GM21526 (cell line): ENCODE measurements at regions not wholly inside any gene's neighbourhood (a gene's known extent, or its start where the extent isn't known, plus 50 kb on each side); places are given as distances from the start of the nearest gene placed in this dataset.
"Not testable (repeated sequence)": the region's sequence is repeated elsewhere in the genome, so short reads cannot be mapped to it uniquely, and the experiment has no call there.

ENCODE experiments used
- ATAC-seq: cut with Tn5 transposase; IDR thresholded peaks from one replicate; pipeline ENCODE4 v1.9.1; 2021; ENCODE audit warnings: moderate library complexity; ENCODE audit not compliant: unreplicated experiment, low FRiP score

DNA sequence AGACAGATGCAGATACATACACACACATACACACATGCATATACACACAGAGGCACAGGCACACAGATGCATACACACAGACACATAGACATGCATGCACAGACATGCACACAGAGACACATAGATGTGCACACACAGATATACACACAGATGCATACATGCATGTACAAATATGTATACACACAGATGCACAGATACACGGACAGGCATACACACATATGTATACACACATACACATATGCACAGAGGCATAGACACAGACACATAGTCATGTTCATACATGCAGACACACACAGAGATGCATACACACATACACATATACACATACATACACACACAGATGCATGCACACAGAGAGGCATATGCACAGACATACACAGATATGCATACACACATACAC lies 437.3 kb upstream of the SMIM21 start:
- ATAC-seq: no peak

DNA sequence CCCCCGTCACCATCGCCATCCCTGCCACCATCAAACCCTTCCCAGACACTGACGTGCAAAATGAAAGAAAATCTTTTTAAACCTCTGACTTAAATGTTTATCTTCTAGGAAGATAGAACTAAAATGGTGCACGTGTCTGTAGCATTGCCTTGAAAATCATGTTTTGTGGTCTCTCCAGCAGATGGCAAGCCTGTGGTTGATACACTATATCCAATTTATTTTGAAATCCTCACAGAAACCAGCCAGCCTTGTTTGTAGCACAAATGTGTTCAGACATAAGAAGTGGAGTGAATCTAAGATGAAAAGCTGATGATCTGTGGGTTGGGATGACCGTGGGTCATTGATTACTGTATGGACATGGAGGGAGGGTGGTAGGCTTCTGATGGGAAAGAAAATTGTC lies 436.2 kb upstream of the SMIM21 start:
- no peak for ATAC-seq

DNA sequence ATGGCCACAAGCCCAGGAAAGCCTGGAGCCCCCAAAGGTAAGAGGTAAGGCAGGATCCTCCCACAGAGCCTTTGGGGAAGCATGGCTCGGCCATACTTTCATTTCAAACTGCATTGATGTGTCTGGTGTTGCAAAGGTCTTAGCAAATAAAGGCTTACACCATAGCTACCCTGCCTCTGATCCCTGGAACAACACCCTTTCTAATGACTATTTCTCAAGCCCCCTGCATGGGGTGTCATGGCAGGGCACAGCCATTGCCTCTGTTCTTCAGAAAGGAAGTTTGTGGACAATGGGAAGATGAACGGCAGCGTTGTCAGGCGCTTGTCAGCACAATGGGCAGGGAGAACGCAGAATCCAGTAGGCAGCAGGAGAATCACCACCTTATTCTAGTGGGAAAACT lies 435.0 kb upstream of the SMIM21 start:
- ATAC-seq: no peak

DNA sequence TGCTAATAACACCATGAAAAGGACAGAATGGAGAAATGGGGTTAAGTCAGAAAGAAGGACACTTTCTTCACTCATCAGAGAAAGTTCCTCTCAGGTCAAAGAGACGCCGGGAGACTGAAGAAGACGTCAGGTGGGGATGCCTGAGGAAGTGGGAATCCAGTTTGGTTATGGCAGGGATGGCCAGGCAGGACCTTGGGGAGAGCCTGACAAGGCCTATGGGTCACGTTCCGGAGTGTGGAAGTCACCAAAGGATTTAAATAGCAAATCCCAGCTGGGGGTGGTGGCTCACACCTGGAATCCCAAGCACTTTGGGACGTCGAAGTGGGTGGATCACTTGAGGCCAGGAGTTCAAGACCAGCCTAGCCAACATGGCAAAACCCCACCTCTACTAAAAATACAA lies 432.7 kb upstream of the SMIM21 start:
- ATAC-seq: no peak

DNA sequence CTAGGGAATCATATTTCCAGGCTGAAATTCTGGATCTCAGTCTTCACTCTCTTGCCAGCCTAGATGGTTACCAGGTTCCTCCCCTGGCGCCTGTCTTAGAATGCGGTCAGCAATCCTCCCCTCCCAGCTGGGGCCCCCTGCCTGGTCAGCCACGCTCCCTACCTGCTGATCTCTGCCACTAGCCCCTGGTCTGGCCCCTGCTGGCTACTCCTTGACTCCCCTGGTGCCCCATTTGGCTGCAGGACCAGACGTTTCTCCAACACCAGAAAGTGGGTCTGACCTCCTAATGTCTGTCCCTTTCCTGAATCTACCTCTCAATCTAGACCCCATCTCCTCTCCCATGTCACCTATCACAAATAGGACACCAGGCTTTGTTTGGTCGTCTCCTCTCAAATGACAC lies 432.0 kb upstream of the SMIM21 start:
- no peak for ATAC-seq

DNA sequence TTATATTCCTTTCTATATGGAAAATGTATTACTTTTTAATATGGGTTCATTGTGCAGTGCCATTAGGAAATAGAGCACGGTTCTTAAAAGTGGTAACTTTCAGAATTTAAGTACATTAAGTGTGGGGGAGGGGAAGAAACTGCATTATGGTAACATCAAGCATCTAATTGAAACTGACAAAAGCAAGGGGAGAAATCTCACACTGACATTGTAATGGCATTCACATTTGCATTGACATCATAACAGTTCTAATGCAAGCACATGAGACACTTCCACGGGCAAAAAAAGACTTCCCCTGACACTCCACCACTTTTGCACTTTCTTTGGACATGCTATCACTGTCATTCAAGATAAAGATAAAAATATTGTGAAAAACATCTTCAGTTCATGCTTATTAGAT lies 431.3 kb upstream of the SMIM21 start:
- ATAC-seq: no peak

DNA sequence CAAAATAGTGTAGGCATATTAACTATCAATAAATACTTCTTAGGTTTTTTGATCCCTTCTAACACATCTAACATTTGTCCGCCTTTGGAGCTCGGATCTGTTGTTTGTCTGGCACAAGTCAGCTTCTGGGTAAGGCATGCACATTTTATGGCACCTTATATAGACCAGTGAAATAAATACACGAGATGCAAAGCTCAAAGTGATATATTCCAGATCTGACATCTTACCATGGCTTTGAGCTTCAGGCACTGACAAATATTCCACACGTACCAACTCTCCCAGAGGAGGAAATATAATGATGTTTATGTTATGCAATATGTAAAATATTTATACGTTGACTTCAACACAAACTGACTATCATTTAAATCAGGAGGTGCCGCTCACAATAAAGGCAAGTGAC lies 430.1 kb upstream of the SMIM21 start:
- ATAC-seq: no peak

DNA sequence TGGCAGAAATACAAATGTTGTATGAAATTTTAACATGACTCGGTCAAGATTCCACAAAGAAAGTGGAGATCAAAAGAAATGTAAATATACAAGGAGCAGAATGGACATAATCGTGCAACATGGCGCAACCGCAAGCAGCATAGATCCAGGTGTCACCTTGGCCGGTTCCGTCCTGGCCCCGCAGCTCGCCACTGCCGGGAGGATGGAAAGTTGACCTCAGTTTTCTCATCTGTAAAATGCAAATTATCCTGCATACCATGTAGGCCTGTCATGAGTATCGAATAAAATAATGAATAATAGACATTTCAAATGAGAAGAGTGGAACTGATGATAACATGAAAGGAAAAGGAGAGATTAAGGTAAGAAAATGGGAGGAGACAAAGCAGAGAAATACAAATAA lies 427.3 kb upstream of the SMIM21 start:
- no peak for ATAC-seq

DNA sequence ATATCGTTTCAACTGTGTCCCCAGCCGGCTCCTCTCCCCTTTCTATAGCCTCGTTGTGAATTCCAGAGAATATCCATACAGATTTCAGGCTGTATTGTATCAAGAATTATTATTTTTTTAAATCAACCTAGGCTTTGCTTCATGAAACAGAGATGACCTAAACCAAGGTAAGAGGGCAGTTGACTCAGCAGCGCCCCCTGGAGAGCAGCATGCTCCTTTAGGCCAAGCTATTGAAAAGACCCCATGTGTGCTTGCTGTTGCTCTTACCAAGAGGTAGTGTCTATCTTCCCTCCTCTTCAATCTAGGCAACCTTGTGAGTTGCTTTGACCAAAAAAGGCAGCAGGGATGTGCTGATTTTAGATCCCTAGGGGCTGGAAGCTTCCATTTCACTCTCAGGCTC lies 426.7 kb upstream of the SMIM21 start:
- no peak for ATAC-seq

DNA sequence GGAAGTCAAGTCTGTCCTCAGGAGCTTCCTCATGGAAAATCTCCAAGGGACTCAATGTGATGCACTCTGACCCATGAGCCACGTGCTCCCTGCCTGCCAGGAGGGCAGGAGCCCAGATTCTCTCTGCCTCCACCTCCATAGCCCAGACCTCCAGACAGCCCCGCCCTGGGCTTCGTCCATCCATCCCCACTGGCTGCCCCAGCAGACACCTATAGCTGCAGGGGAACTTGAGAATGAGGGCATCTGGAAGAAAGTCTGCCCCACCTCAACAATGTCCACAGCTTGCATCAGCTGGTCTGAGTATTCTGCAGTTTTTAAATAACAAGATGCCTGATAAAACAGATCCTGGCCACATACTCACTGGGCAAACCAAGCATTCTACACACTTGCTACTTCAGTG lies 418.8 kb upstream of the SMIM21 start:
- no peak for ATAC-seq

DNA sequence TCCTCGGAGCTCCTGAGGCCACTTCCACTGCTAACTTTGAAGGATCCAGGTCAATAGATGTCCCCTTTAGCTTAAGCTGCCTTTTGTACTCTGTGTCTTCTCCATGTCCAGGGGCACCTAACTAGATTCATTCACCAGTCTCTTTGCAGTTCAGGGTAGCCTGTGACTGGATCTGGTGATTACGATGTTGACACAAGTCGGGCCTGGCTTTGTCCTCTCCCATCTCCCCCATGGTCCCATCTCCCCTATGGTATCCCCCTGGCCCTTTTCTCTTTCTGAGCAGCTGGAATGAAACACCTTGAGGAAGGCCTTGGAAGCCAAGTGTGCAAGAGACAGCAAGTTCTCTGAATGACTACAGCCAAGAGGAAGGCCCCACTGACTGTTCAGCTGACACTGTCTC lies 417.9 kb upstream of the SMIM21 start:
- no peak for ATAC-seq

DNA sequence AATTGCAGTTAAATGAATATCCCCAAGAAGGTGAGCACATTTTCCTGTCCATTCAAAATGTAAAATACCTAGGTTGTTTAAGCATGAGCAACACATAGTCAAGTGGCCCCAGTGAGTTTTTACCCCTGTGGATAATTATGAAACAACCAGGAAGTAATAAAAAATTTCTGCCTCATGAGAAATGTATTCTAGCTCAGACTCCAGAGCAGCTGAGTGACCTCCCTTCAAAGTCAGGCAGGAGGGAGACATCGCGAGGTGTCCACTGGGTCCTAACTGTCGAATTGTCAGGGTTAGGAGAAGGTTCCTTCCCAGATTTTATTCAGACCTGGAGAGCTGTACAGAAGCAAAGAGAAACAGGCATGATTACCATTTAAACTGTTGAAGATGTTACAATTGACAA lies 416.6 kb upstream of the SMIM21 start:
- ATAC-seq: no peak

DNA sequence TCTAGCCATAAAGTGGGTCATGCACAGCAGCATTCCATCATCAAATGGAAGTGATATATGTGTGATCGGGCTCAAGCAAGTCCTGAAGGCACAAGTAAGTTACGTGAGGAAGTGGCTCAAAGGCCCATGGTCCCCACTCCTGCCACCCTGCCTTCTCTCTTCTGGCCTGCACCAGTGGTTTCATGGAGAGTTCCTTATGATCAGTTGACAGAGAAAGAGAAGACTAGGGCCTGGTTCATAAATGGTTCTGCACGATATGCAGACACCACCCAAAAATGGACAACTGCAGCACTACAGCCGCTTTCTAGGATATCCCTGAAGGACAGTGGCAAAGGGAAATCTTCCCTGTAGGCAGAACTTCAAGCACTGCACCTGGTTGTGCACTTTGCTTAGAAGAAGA lies 412.6 kb upstream of the SMIM21 start:
- no peak for ATAC-seq

DNA sequence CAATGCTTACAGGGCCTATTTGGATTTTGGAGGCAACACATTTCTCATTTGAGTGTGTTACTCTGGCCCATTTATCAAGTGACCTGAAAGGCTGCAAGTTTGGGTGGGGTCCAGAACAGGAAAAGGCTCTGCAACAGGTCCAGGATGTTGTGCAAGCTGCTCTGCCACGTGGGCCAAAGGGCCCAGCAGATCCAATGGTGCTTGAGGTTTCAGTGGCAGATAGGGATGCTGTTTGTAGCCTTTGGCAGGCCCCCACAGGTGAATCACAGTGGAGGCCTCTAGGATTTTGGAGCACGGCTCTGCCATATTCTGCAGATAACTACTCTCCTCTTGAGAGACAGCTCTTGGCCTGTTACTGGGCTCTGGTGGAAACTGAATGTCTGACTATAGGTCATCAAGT lies 412.2 kb upstream of the SMIM21 start:
- not testable (repeated sequence) for ATAC-seq

DNA sequence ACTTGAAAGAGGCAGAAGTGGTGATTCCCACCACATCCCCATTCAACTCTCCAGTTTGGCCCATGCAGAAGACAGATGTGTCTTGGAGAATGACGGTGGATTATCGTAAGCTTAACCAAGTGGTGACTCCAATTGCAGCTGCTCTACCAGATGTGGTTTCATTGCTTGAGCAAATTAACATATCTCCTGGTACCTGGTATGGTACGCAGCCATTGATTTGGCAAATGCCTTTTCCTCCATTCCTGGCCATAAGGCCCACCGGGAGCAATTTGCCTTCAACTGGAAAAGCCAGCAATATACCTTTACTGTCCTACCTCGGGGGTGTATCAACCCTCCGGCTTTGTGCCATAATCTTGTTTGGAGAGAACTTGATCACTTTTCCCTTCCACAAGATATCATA lies 411.5 kb upstream of the SMIM21 start:
- no peak for ATAC-seq

DNA sequence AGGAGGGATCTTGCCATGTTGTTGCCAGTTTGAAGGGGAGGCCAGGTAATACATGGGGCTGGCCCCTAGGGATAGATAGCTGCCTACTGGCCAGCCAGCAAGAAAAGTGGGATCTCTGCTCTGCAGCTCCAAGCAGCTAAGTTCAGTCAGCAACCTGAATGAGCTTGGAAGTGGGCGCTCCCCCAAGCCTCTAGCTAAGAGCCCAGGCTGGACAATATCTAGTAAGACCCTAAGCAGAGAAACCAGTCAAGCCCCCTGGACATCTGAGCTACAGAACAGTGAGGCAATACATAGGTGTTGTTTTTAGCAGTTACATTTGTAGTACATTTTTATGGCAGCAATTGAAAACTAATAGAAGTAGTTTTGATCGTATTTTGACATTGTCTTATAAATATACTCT lies 409.8 kb upstream of the SMIM21 start:
- ATAC-seq: no peak

DNA sequence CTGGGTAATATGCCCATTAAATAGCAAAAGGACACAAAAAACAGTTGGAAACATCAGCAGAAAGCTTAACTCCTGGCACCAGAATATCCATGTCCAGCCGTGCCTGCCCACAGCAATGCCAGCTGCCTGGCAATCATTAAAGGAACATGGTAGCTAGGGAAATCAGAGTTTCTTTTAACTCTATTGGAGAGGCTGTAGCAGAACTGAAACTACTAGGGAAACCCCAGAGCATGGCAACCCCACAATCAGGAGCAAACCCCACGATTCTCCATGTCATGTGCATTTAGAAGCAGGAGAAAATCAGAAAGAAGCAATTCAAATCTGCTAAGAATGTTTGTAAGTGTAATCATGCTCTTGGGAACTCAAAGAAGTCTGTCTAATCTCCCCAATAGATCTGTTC lies 409.0 kb upstream of the SMIM21 start:
- ATAC-seq: no peak

DNA sequence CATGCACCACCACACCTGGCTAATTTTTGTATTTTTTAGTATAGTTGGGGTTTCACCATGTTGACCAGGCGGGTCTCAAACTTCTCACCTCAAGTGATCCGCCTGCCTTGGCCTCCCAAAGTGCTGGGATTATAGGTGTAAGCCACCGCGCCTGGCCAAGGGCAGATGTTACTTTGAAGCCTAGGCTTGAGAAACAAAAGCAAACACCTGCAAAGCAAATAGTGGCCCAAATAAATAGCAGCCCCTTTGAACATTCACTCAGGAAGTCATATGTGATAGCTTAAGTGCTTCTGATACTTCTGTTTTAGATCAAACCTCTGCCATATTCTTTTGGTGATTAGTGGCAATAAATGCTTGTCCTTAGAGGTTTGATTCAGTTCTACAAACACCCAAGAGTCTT lies 404.5 kb upstream of the SMIM21 start:
- ATAC-seq: no peak

DNA sequence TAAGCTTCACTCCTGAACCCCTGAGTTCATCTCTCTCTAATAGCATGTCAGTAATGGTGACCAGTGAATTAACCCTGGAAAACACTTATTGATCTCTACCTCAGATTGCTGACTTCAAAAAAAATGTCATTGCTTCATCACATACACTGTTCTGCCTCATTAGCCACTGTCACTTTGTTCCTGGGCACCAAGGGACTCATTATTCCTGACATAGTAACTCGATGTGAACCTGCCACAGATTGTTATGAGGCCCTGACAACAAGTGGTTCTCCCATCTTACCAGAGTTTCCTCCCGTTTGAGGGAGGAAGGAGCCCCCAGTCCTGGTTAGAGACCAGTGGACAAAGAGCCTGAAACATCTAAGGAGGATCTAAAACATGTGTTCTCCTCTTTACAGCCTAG lies 403.3 kb upstream of the SMIM21 start:
- ATAC-seq: no peak

DNA sequence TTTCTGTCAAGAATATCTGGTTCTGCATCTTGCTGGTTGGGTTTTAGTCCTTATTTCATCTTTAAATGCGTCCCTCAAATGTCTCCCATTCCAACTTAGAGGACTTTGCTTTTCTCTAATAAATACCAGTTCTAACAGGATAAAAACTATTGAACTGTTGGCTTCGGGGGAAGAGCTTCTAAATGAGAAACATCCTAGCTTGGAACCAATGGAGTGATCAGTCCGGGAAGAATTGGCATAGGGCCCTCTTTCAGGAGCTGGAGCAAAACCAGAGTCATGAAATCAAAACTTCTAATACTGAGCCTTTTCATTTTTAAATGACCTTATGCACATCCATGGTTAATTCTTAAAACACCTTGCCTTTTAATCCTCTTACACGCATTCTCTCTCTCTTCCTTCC lies 401.6 kb upstream of the SMIM21 start:
- no peak for ATAC-seq

DNA sequence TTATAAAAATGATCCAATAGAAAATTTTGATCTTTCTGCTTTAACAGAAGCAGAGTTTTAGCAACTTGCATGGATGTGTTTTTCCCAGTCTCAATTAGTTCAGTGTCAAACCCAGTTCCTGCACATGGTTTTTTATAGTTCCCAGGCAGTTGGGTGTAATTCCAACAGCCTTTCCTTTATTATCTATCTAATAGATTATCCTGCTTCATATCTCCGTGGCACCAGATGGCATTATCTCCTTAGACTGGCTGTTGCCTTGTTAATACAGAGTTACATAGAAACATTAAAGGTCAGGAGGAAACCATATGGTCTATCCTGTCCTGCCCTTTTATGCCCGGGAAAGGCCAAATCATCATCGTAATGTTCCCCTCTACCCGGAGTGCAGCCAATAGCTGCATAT lies 400.9 kb upstream of the SMIM21 start:
- no peak for ATAC-seq

DNA sequence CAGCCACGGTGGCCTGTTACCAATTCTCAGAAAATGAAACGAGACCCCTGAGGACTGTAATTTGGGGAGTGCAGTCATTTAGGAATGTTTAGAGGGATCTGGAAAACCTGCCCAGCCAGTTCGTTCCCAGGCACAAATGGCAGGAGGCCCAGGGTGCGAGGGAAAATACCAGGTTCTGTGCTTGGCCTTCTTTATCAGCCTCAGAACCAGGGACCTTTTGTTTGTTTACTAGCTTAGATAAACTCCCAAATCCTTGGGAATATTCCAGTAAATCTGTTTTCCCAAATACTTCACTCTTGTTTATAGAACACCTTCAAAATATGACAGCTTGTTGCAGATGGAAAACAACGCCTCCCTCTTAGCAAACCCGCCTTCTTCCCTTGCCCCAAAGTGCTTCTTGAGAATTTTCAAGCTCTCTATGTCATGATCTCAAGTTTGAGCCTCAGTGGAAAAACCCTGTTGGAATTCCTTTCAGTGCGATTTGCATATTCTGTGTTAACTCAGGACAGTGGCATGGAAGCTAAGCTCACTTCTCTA lies 400.3 kb upstream of the SMIM21 start:
- no peak for ATAC-seq

DNA sequence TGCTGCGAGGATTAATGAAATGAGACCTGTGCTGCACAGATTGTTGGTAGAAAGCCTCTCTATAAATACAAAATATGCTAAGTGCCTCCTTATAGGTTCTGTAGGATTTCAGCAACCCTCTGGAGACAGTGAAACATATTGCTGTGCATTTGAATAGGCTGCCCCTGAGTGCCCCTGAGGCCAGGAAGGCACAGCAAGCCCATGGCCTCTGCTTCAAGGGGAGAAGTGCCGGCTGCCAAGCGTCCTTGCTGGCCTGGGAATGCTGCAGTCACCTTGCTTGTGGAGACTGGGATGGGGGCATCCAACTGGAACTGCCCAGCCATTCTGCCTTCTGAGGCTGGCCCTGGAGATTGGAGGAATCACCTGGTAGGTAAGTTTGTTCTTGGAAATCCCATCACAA lies 397.2 kb upstream of the SMIM21 start:
- no peak for ATAC-seq

DNA sequence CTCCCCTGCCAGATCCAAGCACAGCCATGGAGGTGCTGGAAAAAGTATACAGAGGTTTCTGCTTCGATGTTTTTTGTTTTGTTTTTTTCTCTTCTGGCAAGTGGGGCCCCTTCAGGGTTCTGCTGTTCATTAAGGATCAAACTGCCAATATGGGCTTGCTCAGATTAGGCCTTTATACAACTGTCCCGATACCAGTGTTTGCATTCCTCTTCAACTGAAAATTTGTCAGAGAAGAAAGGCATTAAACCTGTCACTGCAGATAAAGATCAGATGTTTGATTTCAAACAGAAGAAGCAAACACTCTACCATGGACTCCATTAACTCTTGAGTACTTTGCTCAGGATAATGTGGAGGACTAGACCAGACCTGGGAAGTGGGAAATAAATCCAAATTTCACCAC lies 396.0 kb upstream of the SMIM21 start:
- no peak for ATAC-seq
